ENCODE measurements at regions not wholly inside any gene's neighbourhood (a gene's known extent, or its start where the extent isn't known, plus 50 kb on each side); places are given as distances from the start of the nearest gene placed in this dataset.

DNA sequence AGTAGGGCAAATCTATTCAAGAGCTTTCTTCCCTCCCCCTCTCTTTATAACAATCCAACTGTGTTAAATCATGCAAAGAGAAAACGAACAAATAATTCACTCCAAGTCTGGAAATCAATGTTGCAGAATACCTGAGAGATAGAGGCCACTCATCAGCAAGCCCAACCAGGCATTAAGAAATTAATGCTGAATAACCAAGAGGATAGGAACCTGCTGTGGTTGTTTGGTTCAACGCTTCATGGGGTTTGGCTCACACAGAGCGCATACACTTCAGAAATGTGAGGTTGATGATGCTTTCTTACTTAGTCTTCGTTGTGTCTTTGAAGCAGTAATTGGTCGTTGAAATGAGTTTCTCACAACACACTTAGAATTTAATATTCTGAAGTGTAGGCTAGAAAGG lies 1540.0 kb upstream of the PABPC4L start:
- no peak for TF ChIP-seq POLR2A (IDR thresholded peaks at IDR 0.05; ENCODE audit: low read depth, low read length)
- no peak for FAIRE-seq
- no peak for DNase-seq (ENCODE audit: insufficient read length, low spot score)

DNA sequence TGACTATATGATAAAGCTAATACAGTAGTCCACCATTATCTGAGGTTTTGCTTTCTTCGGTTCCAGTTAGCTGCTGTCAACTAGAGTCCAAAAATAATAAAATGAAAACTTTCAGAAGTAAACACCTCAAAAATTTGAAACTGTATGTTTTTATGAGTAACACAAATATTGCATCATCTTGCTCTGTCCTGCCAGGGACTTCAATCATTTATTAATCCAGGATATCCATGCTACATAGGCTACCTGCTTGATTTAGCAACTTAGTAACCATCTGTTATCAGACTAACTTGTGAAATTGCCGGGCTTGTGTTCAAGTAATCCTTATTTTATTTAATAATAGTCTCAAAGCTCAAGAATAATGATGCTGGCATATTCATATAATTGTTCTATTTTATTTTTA lies 1537.8 kb upstream of the PABPC4L start:
- DNase-seq (ENCODE audit: insufficient read length, low spot score) (no peak), FAIRE-seq (no peak)
- no peak for TF ChIP-seq POLR2A (IDR thresholded peaks at IDR 0.05; ENCODE audit: low read depth, low read length)

DNA sequence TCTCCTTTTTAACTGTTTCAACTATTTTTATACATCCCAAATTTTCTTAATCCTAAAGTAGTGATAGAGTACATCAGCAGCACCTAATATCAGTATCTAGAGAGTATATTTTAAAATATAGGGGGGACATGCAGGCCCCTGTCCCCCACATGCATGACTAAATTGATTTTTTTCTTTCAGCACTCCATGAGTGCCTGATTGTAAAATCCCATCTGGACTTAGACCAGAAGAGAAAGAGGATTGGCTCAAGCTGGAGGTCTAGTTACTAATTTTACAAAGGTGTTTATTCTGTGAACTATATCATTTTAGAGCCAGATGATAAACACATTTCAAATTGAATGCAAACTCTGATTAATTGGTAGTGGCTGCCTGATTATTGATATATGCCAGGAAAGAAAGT lies 1533.9 kb upstream of the PABPC4L start:
- no peak for TF ChIP-seq POLR2A (IDR thresholded peaks at IDR 0.05; ENCODE audit: low read depth, low read length)
- no peak for FAIRE-seq
- DNase-seq (ENCODE audit: insufficient read length, low spot score), result no peak

DNA sequence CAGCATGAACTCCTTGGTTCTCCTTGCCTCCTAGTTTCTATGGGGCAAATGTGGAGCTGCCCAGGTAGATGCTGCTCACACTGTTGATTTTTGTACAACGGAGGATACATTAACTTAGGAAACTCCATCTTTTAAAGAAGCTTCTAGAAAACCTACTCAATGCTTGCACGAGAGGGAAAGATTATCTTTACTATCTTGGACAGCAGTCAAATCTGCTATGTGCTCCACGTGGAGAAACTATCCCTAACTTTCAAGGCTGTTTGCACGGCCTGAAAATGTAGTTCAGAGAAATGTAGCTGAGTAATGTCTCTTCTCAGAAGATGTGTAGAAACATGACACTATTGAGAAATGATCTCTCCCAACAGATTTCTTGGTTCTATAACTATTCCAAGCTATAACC lies 1530.9 kb upstream of the PABPC4L start:
- TF ChIP-seq POLR2A (IDR thresholded peaks at IDR 0.05; ENCODE audit: low read depth, low read length), result no peak
- DNase-seq (ENCODE audit: insufficient read length, low spot score) (no peak), FAIRE-seq (no peak)

DNA sequence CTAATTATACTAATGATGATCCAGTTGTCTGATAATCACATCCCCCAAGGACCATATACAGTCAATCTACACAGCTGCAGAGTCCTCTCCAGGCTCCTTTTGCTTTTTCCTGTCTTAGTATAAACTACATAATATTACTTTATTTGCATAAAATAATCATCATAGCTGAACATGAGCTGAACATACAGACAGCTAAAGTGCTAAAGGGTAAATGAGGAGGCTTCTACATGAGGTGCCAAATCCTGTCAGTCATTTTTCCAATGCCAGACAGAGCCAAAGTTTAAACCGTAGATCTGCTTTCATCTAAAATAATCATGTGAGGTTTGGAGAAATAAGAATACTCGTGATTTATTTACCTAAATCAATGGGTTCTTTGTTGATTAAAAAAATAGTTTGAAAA lies 1530.1 kb upstream of the PABPC4L start:
- TF ChIP-seq POLR2A (IDR thresholded peaks at IDR 0.05; ENCODE audit: low read depth, low read length), result no peak
- DNase-seq (ENCODE audit: insufficient read length, low spot score), result no peak
- FAIRE-seq, result no peak

DNA sequence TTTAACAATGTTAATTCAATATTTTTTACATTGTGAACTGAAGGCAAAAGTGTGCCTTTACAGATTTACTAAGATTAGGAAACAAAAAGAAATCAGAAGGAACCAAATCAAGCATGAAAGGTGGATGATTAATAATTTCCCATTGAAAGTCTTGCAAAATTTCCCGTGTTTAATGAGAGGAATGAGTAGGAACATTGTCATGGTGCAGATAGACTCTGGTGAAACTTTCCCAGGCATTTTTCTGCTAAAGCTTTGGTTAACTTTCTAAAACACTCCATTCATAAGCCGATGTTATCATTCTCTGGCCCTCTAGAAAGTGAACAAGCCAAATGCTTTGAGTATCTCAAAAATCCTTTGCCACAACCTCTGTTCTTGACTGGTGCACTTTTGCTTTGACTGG lies 1522.8 kb upstream of the PABPC4L start:
- TF ChIP-seq POLR2A (IDR thresholded peaks at IDR 0.05; ENCODE audit: low read depth, low read length), result no peak
- DNase-seq (ENCODE audit: insufficient read length, low spot score) (no peak), FAIRE-seq (no peak)

DNA sequence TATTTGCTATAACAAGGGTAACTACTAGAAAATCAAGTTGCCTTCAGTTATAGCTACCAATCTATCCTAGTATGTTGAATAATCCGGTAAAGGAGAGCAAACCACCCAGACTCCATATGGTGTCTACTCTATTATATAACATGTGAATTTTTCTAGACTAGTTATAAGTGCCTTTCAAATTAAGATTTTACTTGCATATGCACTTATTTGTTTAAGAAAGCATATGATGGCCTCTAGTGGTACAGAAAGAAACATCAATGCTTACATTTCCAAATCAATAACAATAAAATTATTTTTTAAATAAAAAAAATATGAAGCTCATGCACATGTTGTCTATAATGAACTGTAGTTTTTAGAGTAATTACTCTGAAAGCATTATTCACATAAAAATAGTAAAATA lies 1516.4 kb upstream of the PABPC4L start:
- DNase-seq (ENCODE audit: insufficient read length, low spot score) (no peak), FAIRE-seq (no peak)
- no peak for TF ChIP-seq POLR2A (IDR thresholded peaks at IDR 0.05; ENCODE audit: low read depth, low read length)

DNA sequence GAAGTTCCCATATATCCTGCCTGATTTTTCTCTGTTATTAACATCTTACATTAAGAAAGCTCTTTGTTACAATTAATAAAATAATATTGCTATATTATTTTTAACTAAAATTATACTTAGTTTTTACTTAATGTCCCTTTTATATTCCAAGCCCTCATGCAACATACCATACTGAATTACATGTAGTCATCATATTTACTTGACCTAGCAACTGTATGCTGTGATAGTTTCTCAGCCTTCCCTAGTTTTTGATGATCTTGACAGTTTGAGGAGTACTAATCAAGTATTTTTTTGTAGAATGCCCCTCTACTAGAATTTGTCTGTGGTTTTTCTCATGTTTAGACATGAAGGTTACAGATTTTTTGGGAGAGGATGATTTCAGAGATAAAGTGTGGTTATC lies 1503.8 kb upstream of the PABPC4L start:
- FAIRE-seq, result no peak
- DNase-seq (ENCODE audit: insufficient read length, low spot score), result no peak

DNA sequence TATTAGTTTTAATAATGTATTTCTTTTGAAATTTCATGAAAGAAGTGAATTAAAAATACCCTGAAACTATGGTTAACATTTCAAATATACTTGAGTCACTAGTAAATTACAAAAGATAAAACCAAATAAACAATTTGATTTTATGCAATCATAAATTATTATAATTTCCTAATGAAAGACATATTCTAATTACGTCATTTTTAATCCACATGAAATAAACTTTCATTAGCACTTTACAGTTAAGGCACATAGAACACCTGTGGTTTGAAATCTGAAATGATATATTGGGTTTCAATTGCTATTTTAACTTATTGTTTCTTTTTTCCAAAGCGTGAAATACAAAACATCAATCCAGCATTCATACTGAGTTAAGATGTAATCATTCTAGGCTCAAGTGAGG lies 1492.5 kb upstream of the PABPC4L start:
- DNase-seq (ENCODE audit: insufficient read length, low spot score), result no peak
- no peak for TF ChIP-seq POLR2A (IDR thresholded peaks at IDR 0.05; ENCODE audit: low read depth, low read length)
- FAIRE-seq, result no peak

More for the DNA sequence above, 1503.8 kb upstream of the PABPC4L start:
- no peak for TF ChIP-seq POLR2A (IDR thresholded peaks at IDR 0.05; ENCODE audit: low read depth, low read length)

DNA sequence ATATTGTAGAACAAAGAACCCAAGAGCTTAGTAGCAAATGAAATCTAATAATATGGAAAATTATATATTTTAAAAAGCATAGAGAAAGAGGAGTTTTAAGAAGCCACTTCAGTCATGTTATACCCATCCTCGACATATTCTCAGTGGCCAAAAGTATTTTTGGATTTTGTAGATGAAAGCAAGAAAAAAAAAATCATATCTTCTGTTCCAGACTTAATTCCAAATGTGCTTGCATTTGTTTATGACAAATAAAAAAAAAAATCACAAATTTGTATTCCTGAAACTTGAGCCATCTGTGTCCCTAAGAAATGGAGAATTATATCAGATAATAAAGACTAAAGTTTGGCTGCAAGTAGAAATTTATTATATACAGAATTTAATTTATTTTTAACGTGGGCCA lies 1482.4 kb upstream of the PABPC4L start:
- DNase-seq (ENCODE audit: insufficient read length, low spot score) (no peak), FAIRE-seq (no peak)
- no peak for TF ChIP-seq POLR2A (IDR thresholded peaks at IDR 0.05; ENCODE audit: low read depth, low read length)

DNA sequence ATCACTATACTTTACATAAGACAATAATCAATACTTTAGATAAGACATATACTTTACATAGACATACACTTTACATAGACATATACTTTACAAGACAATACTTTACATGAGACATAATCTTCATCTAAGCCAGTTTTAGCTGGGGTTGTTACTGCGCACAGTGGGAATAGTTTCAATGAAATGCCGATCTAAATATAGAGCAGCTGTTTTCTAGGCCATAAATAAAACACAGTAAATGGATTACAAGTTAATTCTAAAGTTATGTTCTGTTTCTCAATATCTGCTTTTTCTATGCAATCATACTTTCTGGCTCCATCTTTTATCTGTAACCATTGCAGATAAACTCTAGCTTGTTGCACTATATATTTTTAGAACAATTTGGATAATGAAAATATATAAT lies 1470.6 kb upstream of the PABPC4L start:
- DNase-seq (ENCODE audit: insufficient read length, low spot score) (no peak), FAIRE-seq (no peak)
- TF ChIP-seq POLR2A (IDR thresholded peaks at IDR 0.05; ENCODE audit: low read depth, low read length), result no peak

DNA sequence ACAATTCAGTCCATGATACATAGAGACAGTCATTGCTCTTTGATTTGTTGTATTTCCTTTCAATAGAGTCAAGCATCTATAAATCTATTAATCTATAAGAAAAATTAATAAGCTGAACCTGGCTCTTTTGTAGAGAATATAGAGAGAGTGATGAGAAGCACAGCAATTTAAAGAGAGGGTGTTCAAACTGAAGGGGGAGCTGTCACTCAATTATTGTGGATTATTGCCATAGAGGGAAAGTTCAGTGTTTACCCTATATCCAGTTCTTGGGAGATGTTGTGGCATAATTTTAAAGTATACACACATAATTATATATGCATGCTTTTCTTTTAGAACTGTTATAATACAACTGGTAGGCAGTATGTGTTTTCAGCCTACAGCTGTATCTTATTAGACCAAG lies 1469.0 kb upstream of the PABPC4L start:
- TF ChIP-seq POLR2A (IDR thresholded peaks at IDR 0.05; ENCODE audit: low read depth, low read length), result no peak
- FAIRE-seq (no peak), DNase-seq (ENCODE audit: insufficient read length, low spot score) (no peak)

Measured in H54 (cell line).